PC-9 (cell line): ENCODE measurements at regions not wholly inside any gene's neighbourhood (a gene's known extent, or its start where the extent isn't known, plus 50 kb on each side); places are given as distances from the start of the nearest gene placed in this dataset.

Source experiments
- BruUV-seq: library from RNA; stranded (reverse); fragments of 400-500 nt; replicated peaks from 2 replicates; lab custom pipeline; 2021; lab: Mats Ljungman, UMichigan
- CTCF ChIA-PET: fragments of 300-600 bp; sonication (Branson Sonifier 250); formaldehyde crosslinking; loops from one replicate; lab custom pipeline; 2022; ENCODE audit warnings: antibody characterized with exemption; lab: Charles Lee
- POLR2A ChIA-PET: fragments of 300-600 bp; sonication (Branson Sonifier 250); formaldehyde crosslinking; loops from one replicate; lab custom pipeline; 2022; ENCODE audit warnings: antibody characterized with exemption; ENCODE audit not compliant: unreplicated experiment; lab: Charles Lee
- DNase-seq, 2 experiments: peaks; one replicate each; pipeline versions ENCODE4 v3.0.0 to v3.0.0-alpha.2; 2015 to 2022; ENCODE audit warnings: mixed read lengths in 1 of 2
- H2AFZ ChIP-seq: fragments of 200-600 bp; sonication (generic); 2 replicates; pipeline ENCODE4 v1.8.1; 2017; ENCODE audit warnings: antibody characterized with exemption
- H3F3A ChIP-seq: fragments of 200-600 bp; sonication (generic); 2 replicates; pipeline ENCODE4 v1.8.1; 2017; ENCODE audit warnings: antibody characterized with exemption, mild to moderate bottlenecking, low read depth; ENCODE audit not compliant: insufficient read depth
- H3K27ac ChIP-seq: fragments of 200-600 bp; sonication (generic); 2 replicates; pipeline ENCODE4 v1.6.1; 2016; ENCODE audit warnings: mixed run types
- H3K27me3 ChIP-seq: fragments of 200-600 bp; sonication (generic); 2 replicates; pipeline ENCODE4 v1.6.1; 2016; ENCODE audit warnings: low read depth, mixed run types; ENCODE audit not compliant: insufficient read depth
- H3K36me3 ChIP-seq: fragments of 200-600 bp; sonication (generic); 2 replicates; pipeline ENCODE4 v1.6.1; 2016; ENCODE audit warnings: low read depth, mixed run types
- H3K4me1 ChIP-seq: fragments of 200-600 bp; sonication (generic); replicated peaks from 2 replicates; pipeline ENCODE4 v1.6.1; 2016; ENCODE audit warnings: mixed run types; ENCODE audit not compliant: insufficient read depth
- H3K4me2 ChIP-seq: fragments of 200-600 bp; sonication (generic); 2 replicates; pipeline ENCODE4 v1.6.1; 2017; ENCODE audit warnings: mixed run types
- H3K4me3 ChIP-seq: fragments of 200-600 bp; sonication (generic); 2 replicates; pipeline ENCODE4 v1.6.1; 2016; ENCODE audit warnings: mixed run types
- H3K79me2 ChIP-seq: fragments of 200-600 bp; sonication (generic); 2 replicates; pipeline ENCODE4 v1.6.1; 2017; ENCODE audit warnings: low read depth, mixed run types
- H3K9me2 ChIP-seq: fragments of 200-600 bp; sonication (generic); 2 replicates; pipeline ENCODE4 v1.8.1; 2017; ENCODE audit warnings: mild to moderate bottlenecking; ENCODE audit not compliant: insufficient read depth
- H3K9me3 ChIP-seq: fragments of 200-600 bp; sonication (generic); 2 replicates; pipeline ENCODE4 v1.8.1; 2016; ENCODE audit warnings: low read depth; ENCODE audit not compliant: insufficient read depth
- H4K20me1 ChIP-seq: fragments of 200-600 bp; sonication (generic); 2 replicates; pipeline ENCODE4 v1.8.1; 2017; ENCODE audit not compliant: insufficient read depth
- CTCF ChIP-seq: fragments of 200-600 bp; sonication (generic); conservative IDR thresholded peaks from 2 replicates; pipeline ENCODE4 v1.6.1; 2017; ENCODE audit warnings: mixed run types, antibody characterized with exemption, mild to moderate bottlenecking, moderate library complexity
- EZH2 ChIP-seq: fragments of 200-600 bp; sonication (generic); IDR thresholded peaks from 2 replicates; pipeline ENCODE4 v1.8.0; 2017; ENCODE audit warnings: antibody characterized with exemption, low read depth
- intact Hi-C: fragments of 100-400 bp; cut with micrococcal nuclease; formaldehyde crosslinking; loops from one replicate; pipeline ENCODE4 v1.10.0; 2022; ENCODE audit not compliant: unreplicated experiment

- no peak for TF ChIP-seq EZH2
- no peak for TF ChIP-seq CTCF
- Histone ChIP-seq H2AFZ (no peak overlapping the region), H3K27ac (no peak overlapping the region), H3K9me2 (no peaks in the 10 kb centered on the region), H3F3A (no peaks in the 10 kb centered on the region), H3K4me1 (no peaks in the 10 kb centered on the region), H3K9me3 (no peaks in the 10 kb centered on the region), H3K4me2 (no peak overlapping the region), H3K4me3 (no peak overlapping the region), H3K36me3 (no peaks in the 10 kb centered on the region), H3K79me2 (no peaks in the 10 kb centered on the region), H3K27me3 (no peaks in the 10 kb centered on the region), H4K20me1 (no peaks in the 10 kb centered on the region)
- DNase-seq, result no peak
- BruUV-seq, result no TSS peak
- intact Hi-C loops, result no loop called here
- CTCF ChIA-PET, result no interaction called here
- POLR2A ChIA-PET, result no interaction called here
Measured at GRCh38 chr14:82359201-82359600, 825.5 kb upstream of the SEL1L start.

GRCh38 chr14:82362452-82362851, 828.8 kb upstream of the SEL1L start:
- Histone ChIP-seq H3K27ac (no peak overlapping the region), H3K9me2 (no peaks in the 10 kb centered on the region), H3K4me2 (no peak overlapping the region), H3K79me2 (no peaks in the 10 kb centered on the region), H2AFZ (no peak overlapping the region), H3K4me1 (no peaks in the 10 kb centered on the region), H4K20me1 (no peaks in the 10 kb centered on the region), H3K4me3 (no peak overlapping the region), H3K9me3 (no peaks in the 10 kb centered on the region), H3F3A (no peaks in the 10 kb centered on the region), H3K27me3 (no peaks in the 10 kb centered on the region), H3K36me3 (no peaks in the 10 kb centered on the region)
- CTCF ChIA-PET, result no interaction called here
- BruUV-seq, result no TSS peak
- DNase-seq, result no peak
- intact Hi-C loops, result no loop called here
- POLR2A ChIA-PET, result no interaction called here
- TF ChIP-seq CTCF (no peak), EZH2 (no peak)

GRCh38 chr14:82365471-82365870, 831.8 kb upstream of the SEL1L start:
- Histone ChIP-seq H4K20me1 (no peaks in the 10 kb centered on the region), H3K79me2 (no peaks in the 10 kb centered on the region), H3K4me1 (no peaks in the 10 kb centered on the region), H2AFZ (no peak overlapping the region), H3F3A (no peaks in the 10 kb centered on the region), H3K9me2 (no peaks in the 10 kb centered on the region), H3K27ac (no peak overlapping the region), H3K27me3 (no peaks in the 10 kb centered on the region), H3K36me3 (no peaks in the 10 kb centered on the region), H3K4me2 (no peak overlapping the region), H3K9me3 (no peaks in the 10 kb centered on the region), H3K4me3 (no peak overlapping the region)
- intact Hi-C loops, result no loop called here
- ChIA-PET POLR2A (no interaction called here), CTCF (no interaction called here)
- BruUV-seq, result no TSS peak
- DNase-seq, result no peak
- TF ChIP-seq CTCF, result no peak
- no peak for TF ChIP-seq EZH2
